Fibroblast of lung (primary cell): ENCODE measurements at regions not wholly inside any gene's neighbourhood (a gene's known extent, or its start where the extent isn't known, plus 50 kb on each side); places are given as distances from the start of the nearest gene placed in this dataset.

Experiments
- DNase-seq, 2 donors: peaks; one replicate each; pipeline versions ENCODE4 v3.0.0 to v3.0.0-alpha.2; 2010; ENCODE audit warnings: low read depth in 2 of 2
- H2AFZ ChIP-seq: 2 replicates; pipeline ENCODE4 v1.5.1; 2012; ENCODE audit warnings: low read length, control low read depth, inconsistent platforms
- H3K27ac ChIP-seq: 2 replicates; pipeline ENCODE4 v1.5.1; 2011; ENCODE audit warnings: low read length, control low read depth; ENCODE audit not compliant: insufficient read depth
- H3K27me3 ChIP-seq: 2 replicates; pipeline ENCODE4 v1.5.1; 2011; ENCODE audit warnings: mild to moderate bottlenecking, low read length; ENCODE audit not compliant: control insufficient read depth, insufficient read depth
- H3K36me3 ChIP-seq: 2 replicates; pipeline ENCODE4 v1.5.1; 2011; ENCODE audit warnings: low read length; ENCODE audit not compliant: control insufficient read depth, insufficient read depth
- H3K4me1 ChIP-seq: 2 replicates; pipeline ENCODE4 v1.5.1; 2011; ENCODE audit warnings: low read length; ENCODE audit not compliant: control insufficient read depth, insufficient read depth; ENCODE audit errors: extremely low read depth
- H3K4me2 ChIP-seq: 2 replicates; pipeline ENCODE4 v1.5.1; 2011; ENCODE audit warnings: low read length, control low read depth; ENCODE audit not compliant: insufficient read depth; ENCODE audit errors: extremely low read depth
- H3K4me3 ChIP-seq, 4 experiments: fragments of 200-600 bp in 1 of 4; sonication (generic) in 1 of 4; replicated peaks in 1 of 4; 2 replicates each; pipeline ENCODE4 v1.5.1; 2011 to 2016; ENCODE audit warnings: low read length in 4 of 4, low read depth in 3 of 4, mild to moderate bottlenecking in 3 of 4, control low read depth in 2 of 4, inconsistent platforms in 1 of 4, mixed read lengths in 1 of 4; ENCODE audit not compliant: insufficient read depth in 1 of 4; ENCODE audit errors: control extremely low read depth in 1 of 4
- H3K79me2 ChIP-seq: 2 replicates; pipeline ENCODE4 v1.5.1; 2012; ENCODE audit warnings: mild to moderate bottlenecking, low read length, inconsistent platforms; ENCODE audit not compliant: control insufficient read depth, insufficient read depth
- H3K9ac ChIP-seq: 2 replicates; pipeline ENCODE4 v1.5.1; 2011; ENCODE audit warnings: mild to moderate bottlenecking, low read length, control low read depth; ENCODE audit not compliant: insufficient read depth
- H3K9me3 ChIP-seq: 2 replicates; pipeline ENCODE4 v1.5.1; 2012; ENCODE audit warnings: low read depth, low read length; ENCODE audit not compliant: control insufficient read depth, insufficient read depth
- H4K20me1 ChIP-seq: 2 replicates; pipeline ENCODE4 v1.5.1; 2011; ENCODE audit warnings: low read length; ENCODE audit not compliant: control insufficient read depth, insufficient read depth; ENCODE audit errors: extremely low read depth
- EZH2 ChIP-seq: IDR thresholded peaks from 2 replicates; pipeline ENCODE4 v1.5.1; 2012; ENCODE audit warnings: low read length, control low read depth, mild to moderate bottlenecking; ENCODE audit errors: missing control alignments
- TF ChIP-seq, protein P1 (sequence below), 2 donors: IDR thresholded peaks in 1 of 2; conservative IDR thresholded peaks in 1 of 2; 1 replicate in 1 of 2; 2 replicates in 1 of 2; pipeline ENCODE4 v1.5.1; 2011 to 2012; ENCODE audit warnings: low read length in 2 of 2, control low read depth in 1 of 2, inconsistent platforms in 1 of 2, low read depth in 1 of 2, mild to moderate bottlenecking in 1 of 2

GRCh38 chr3:80190051-80190450, 422.3 kb upstream of the ROBO1 start:
- peak; percentile 68 to 97 for DNase-seq
- no peak for TF ChIP-seq EZH2
- TF ChIP-seq, protein P1, sequence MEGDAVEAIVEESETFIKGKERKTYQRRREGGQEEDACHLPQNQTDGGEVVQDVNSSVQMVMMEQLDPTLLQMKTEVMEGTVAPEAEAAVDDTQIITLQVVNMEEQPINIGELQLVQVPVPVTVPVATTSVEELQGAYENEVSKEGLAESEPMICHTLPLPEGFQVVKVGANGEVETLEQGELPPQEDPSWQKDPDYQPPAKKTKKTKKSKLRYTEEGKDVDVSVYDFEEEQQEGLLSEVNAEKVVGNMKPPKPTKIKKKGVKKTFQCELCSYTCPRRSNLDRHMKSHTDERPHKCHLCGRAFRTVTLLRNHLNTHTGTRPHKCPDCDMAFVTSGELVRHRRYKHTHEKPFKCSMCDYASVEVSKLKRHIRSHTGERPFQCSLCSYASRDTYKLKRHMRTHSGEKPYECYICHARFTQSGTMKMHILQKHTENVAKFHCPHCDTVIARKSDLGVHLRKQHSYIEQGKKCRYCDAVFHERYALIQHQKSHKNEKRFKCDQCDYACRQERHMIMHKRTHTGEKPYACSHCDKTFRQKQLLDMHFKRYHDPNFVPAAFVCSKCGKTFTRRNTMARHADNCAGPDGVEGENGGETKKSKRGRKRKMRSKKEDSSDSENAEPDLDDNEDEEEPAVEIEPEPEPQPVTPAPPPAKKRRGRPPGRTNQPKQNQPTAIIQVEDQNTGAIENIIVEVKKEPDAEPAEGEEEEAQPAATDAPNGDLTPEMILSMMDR (conservative IDR thresholded peaks at IDR 0.05 in 1 of 2, IDR thresholded peaks at IDR 0.05 in 1 of 2; ENCODE audit: low read depth in 1 of 2, low read length in 2 of 2): no peak
- H3K27ac ChIP-seq: no peak overlapping the region
- H3K27me3 ChIP-seq: no peaks in the 10 kb centered on the region
- no peak overlapping the region for H3K4me3 ChIP-seq
- no peak overlapping the region for H2AFZ ChIP-seq
- H3K4me1 ChIP-seq: no peaks in the 10 kb centered on the region
- no peaks in the 10 kb centered on the region for H3K9me3 ChIP-seq
- H3K9ac ChIP-seq: no peak overlapping the region
- no peak overlapping the region for H3K4me2 ChIP-seq
- H3K79me2 ChIP-seq: no peaks in the 10 kb centered on the region
- no peaks in the 10 kb centered on the region for H3K36me3 ChIP-seq
- H4K20me1 ChIP-seq: no peaks in the 10 kb centered on the region

DNA sequence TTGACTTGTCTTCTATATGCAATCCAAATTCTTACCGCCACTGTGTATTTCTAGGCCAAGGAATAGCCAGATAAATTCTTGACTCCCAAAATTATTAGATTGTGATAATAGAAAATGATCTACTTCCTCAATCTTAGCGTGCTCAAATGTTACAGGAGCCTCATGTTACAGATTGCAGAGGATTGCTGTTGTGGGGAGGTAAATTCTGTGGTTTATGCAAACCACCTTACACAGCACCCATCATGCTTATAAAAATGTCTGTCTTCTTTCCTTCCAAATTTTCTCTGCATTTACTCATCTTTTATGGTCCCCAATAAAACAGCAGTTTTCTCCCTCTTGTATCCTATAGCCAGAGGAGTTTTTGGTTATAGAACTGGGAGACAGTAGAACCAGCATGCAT, 420.2 kb upstream of the ROBO1 start:
- Histone ChIP-seq H3K4me2 (no peak overlapping the region), H4K20me1 (no peaks in the 10 kb centered on the region), H3K4me3 (no peak overlapping the region), H3K27ac (no peak overlapping the region), H3K9me3 (no peaks in the 10 kb centered on the region), H3K36me3 (no peaks in the 10 kb centered on the region), H2AFZ (no peak overlapping the region), H3K9ac (no peak overlapping the region), H3K79me2 (no peaks in the 10 kb centered on the region), H3K4me1 (no peaks in the 10 kb centered on the region), H3K27me3 (no peaks in the 10 kb centered on the region)
- DNase-seq: peak in 1 of 2 donors; percentile 20
- no peak for TF ChIP-seq EZH2
- TF ChIP-seq, protein P1 (conservative IDR thresholded peaks at IDR 0.05 in 1 of 2, IDR thresholded peaks at IDR 0.05 in 1 of 2; ENCODE audit: low read depth in 1 of 2, low read length in 2 of 2): no peak

DNA sequence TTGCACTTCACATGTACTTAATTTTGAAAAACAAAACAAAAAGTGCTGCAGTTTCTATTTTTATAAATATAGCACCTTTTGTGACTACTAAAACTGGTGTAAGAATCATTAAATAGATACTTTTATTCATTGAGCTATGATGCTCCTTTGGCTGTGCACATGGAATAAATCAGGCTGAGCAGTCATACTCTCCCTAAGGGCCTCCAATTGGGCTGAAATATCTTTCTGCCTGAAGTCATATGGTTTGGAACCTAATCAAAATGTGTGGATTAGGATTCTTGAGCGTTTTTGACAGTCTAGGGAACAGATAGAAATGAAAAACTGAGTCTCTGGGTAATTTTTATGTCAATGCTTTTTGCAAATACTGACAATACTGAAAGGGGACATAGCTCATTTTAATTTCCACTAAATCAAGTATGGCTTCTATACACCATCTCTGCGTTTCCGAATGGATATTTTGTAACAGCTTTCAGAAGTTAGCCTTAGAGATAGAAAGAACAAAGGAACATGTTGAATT, 392.2 kb upstream of the ROBO1 start:
- Histone ChIP-seq H3K9me3 (no peaks in the 10 kb centered on the region), H3K79me2 (no peaks in the 10 kb centered on the region), H3K4me1 (no peaks in the 10 kb centered on the region), H3K27me3 (no peaks in the 10 kb centered on the region), H3K36me3 (no peaks in the 10 kb centered on the region), H2AFZ (no peak overlapping the region), H3K4me2 (no peak overlapping the region), H3K9ac (no peak overlapping the region), H3K4me3 (no peak overlapping the region), H4K20me1 (no peaks in the 10 kb centered on the region), H3K27ac (no peak overlapping the region)
- no peak for TF ChIP-seq EZH2
- TF ChIP-seq, protein P1 (conservative IDR thresholded peaks at IDR 0.05 in 1 of 2, IDR thresholded peaks at IDR 0.05 in 1 of 2; ENCODE audit: low read depth in 1 of 2, low read length in 2 of 2): no peak
- no peak for DNase-seq
